Heart left ventricle (tissue), 16 donors: ENCODE measurements at regions not wholly inside any gene's neighbourhood (a gene's known extent, or its start where the extent isn't known, plus 50 kb on each side); places are given as distances from the start of the nearest gene placed in this dataset.

Experiments
- ATAC-seq, 4 donors: fragments of 200-7000 bp; cut with Tn5 transposase; one replicate each; pipeline ENCODE4 v1.9.1; 2020 to 2022; ENCODE audit warnings: moderate library complexity in 4 of 4, mild to moderate bottlenecking in 3 of 4, moderate number of reproducible peaks in 1 of 4
- DNase-seq, 5 donors: peaks; one replicate each; pipeline ENCODE4 v3.0.0-alpha.2; 2020
- H3K27ac ChIP-seq, 12 donors: fragments of 200-600 bp; sonication (generic) in 4 of 12; one replicate each; pipeline versions ENCODE4 v1.5.0 to v1.8.0; 2016 to 2022; ENCODE audit warnings: mild to moderate bottlenecking in 2 of 12
- H3K27me3 ChIP-seq, 9 donors: fragments of 200-600 bp; sonication (generic) in 2 of 9; one replicate each; pipeline versions ENCODE4 v1.5.1 to v1.8.0; 2016 to 2022; ENCODE audit warnings: mild to moderate bottlenecking in 3 of 9
- H3K36me3 ChIP-seq, 9 donors: fragments of 200-600 bp; sonication (generic) in 2 of 9; one replicate each; pipeline versions ENCODE4 v1.5.0 to v1.8.0; 2018 to 2022; ENCODE audit warnings: mild to moderate bottlenecking in 2 of 9
- H3K4me1 ChIP-seq, 12 donors: fragments of 200-600 bp; sonication (generic) in 4 of 12; one replicate each; pipeline versions ENCODE4 v1.5.0 to v1.8.0; 2016 to 2022; ENCODE audit warnings: mild to moderate bottlenecking in 3 of 12
- H3K4me3 ChIP-seq, 12 donors: fragments of 200-600 bp; sonication (generic) in 4 of 12; one replicate each; pipeline versions ENCODE4 v1.5.0 to v1.8.0; 2017 to 2022; ENCODE audit warnings: mild to moderate bottlenecking in 9 of 12, moderate library complexity in 4 of 12
- H3K9me3 ChIP-seq, 12 donors: fragments of 200-600 bp; sonication (generic) in 4 of 12; one replicate each; pipeline versions ENCODE4 v1.5.0 to v1.8.0; 2016 to 2022; ENCODE audit warnings: mild to moderate bottlenecking in 1 of 12
- POLR2A ChIP-seq, 2 donors: fragments of 450-650 bp; IDR thresholded peaks; one replicate each; pipeline ENCODE4 v1.6.1; 2017; ENCODE audit warnings: antibody characterized with exemption in 2 of 2, mild to moderate bottlenecking in 2 of 2, moderate library complexity in 2 of 2
- WGBS, 4 donors: extraction: QIAGEN DNeasy Blood & Tissue Kit in 2 of 4; methylation state at CpG; one replicate each; pipeline versions ENCODE4 v1.1.5 to v1.1.7; 2013 to 2018; 5-methylcytosine and 5-hydroxymethylcytosine counted together
- intact Hi-C, 10 donors: fragments of 100-400 bp; cut with DNase I; formaldehyde crosslinking; loops; one replicate each; pipeline versions ENCODE4 v1.11.1 to v1.14.2; 2022
- TF ChIP-seq, protein P1 (sequence below), 12 donors: fragments of 200-600 bp; sonication (generic) in 4 of 12; IDR thresholded peaks; one replicate each; pipeline versions ENCODE4 v1.5.0 to v1.8.0; 2018 to 2022; ENCODE audit warnings: antibody characterized with exemption in 12 of 12, mild to moderate bottlenecking in 5 of 12
- donor health status: ischemic (EF 13 %, LVEDD 7.1; RV severe dilation, severe dysfunction).
- donor health status: healthy with polysubstance abuse.
- donor health status: DM: no; HTN: yes; CAD: no.
- donor health status: DM: no; HTN: no; CAD: no.
- donor health status: ischemic (EF 25% LVEDD 6.9; RV normal size, moderate dysfunction).
- donor health status: ischemic (EF 25% LVEDD 5.7; RV mildly dilated, moderate dysfunction).
- donor health status: healthy.
- donor health status: DM: yes; HTN: yes; CAD: no.
- donor health status: ischemic (EF 35%, LVEDD 5.7; RV mildly dilated, moderate dysfunction).
- donor health status: nonischemic (EF 11% LVEDD 7.7; RV severe dilation, severe dysfunction).
- donor health status: DM: yes; HTN: yes; CAD: no.
- donor health status: PGD.
- donor health status: ischemic (EF 29% LVEDD 5.4; RV normal size, mild dysfunction).
- donor health status: nonischemic (EF 23%, LVEDD 6.1; RV moderate dilation, normal function).

GRCh38 chr12:24080465-24080864 is 131.0 kb upstream of the SOX5 start:
- no peak for TF ChIP-seq POLR2A (IDR thresholded peaks at IDR 0.05)
- DNase-seq (no peak), ATAC-seq (no peak)
- intact Hi-C loops, result no loop called here
- Histone ChIP-seq H3K9me3 (no peaks in the 10 kb centered on the region), H3K4me3 (no peak overlapping the region), H3K27ac (no peak overlapping the region), H3K36me3 (no peaks in the 10 kb centered on the region), H3K4me1 (no peaks in the 10 kb centered on the region), H3K27me3 (no peaks in the 10 kb centered on the region)

- Histone ChIP-seq H3K4me1 (no peaks in the 10 kb centered on the region), H3K27ac (no peak overlapping the region), H3K4me3 (no peak overlapping the region), H3K9me3 (no peaks in the 10 kb centered on the region), H3K36me3 (no peaks in the 10 kb centered on the region), H3K27me3 (no peaks in the 10 kb centered on the region)
- 70 to 96% (median 93%) methylated on average over 2 of the region's 2 CpGs for WGBS, 4 donors
- intact Hi-C loops, result no loop called here
- TF ChIP-seq, protein P1, sequence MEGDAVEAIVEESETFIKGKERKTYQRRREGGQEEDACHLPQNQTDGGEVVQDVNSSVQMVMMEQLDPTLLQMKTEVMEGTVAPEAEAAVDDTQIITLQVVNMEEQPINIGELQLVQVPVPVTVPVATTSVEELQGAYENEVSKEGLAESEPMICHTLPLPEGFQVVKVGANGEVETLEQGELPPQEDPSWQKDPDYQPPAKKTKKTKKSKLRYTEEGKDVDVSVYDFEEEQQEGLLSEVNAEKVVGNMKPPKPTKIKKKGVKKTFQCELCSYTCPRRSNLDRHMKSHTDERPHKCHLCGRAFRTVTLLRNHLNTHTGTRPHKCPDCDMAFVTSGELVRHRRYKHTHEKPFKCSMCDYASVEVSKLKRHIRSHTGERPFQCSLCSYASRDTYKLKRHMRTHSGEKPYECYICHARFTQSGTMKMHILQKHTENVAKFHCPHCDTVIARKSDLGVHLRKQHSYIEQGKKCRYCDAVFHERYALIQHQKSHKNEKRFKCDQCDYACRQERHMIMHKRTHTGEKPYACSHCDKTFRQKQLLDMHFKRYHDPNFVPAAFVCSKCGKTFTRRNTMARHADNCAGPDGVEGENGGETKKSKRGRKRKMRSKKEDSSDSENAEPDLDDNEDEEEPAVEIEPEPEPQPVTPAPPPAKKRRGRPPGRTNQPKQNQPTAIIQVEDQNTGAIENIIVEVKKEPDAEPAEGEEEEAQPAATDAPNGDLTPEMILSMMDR (IDR thresholded peaks at IDR 0.05), result no peak
- TF ChIP-seq POLR2A (IDR thresholded peaks at IDR 0.05), result no peak
- DNase-seq (no peak), ATAC-seq (no peak)
Observed at GRCh38 chr12:24079083-24079482, 129.6 kb upstream of the SOX5 start.

DNA sequence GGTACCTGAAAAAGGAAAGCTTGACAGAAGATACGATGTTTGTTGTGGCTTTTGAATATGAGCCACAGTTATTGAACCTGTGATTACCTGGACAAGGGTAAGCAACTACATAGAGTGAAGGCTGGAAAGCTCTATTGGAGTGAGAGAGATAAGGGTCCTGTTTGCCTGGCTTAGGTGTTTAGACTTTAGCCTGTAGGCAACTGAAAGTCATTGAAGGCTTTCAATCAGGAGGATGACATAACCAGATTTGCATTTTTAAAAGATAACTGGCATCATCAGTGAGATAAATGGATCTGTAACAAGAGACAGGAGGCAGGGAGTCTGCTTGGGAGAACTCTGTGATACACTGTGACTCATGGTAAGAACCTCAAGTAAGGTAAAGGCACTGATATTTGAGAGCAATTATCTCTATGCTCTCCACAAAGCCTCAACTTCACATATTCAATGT is 128.9 kb upstream of the SOX5 start:
- TF ChIP-seq, protein P1 (IDR thresholded peaks at IDR 0.05), result no peak
- no peak for TF ChIP-seq POLR2A (IDR thresholded peaks at IDR 0.05)
- ATAC-seq (no peak), DNase-seq (no peak)
- WGBS, 4 donors, result 43 to 96% (median 92%) methylated on average over 1 of the region's 1 CpG
- no peaks in the 10 kb centered on the region for H3K9me3 ChIP-seq
- no peak overlapping the region for H3K27ac ChIP-seq
- no peaks in the 10 kb centered on the region for H3K36me3 ChIP-seq
- no peaks in the 10 kb centered on the region for H3K4me1 ChIP-seq
- intact Hi-C loops, result no loop called here
- no peak overlapping the region for H3K4me3 ChIP-seq
- H3K27me3 ChIP-seq, result no peaks in the 10 kb centered on the region

- ATAC-seq, result no peak
- Histone ChIP-seq H3K9me3 (no peaks in the 10 kb centered on the region), H3K27ac (no peak overlapping the region), H3K4me1 (no peaks in the 10 kb centered on the region), H3K27me3 (no peaks in the 10 kb centered on the region), H3K36me3 (no peaks in the 10 kb centered on the region), H3K4me3 (no peak overlapping the region)
- 81 to 92% (median 84%) methylated on average over 5 of the region's 5 CpGs for WGBS, 4 donors
- TF ChIP-seq, protein P1 (IDR thresholded peaks at IDR 0.05), result no peak
- no peak for TF ChIP-seq POLR2A (IDR thresholded peaks at IDR 0.05)
- DNase-seq, result no peak
- intact Hi-C loops, result no loop called here
Observed at GRCh38 chr12:24077161-24077560, 127.7 kb upstream of the SOX5 start.

- TF ChIP-seq, protein P1 (IDR thresholded peaks at IDR 0.05), result no peak
- no peak for TF ChIP-seq POLR2A (IDR thresholded peaks at IDR 0.05)
- 89 to 96% (median 92%) methylated on average over 1 of the region's 1 CpG for WGBS, 4 donors
- no peaks in the 10 kb centered on the region for H3K27me3 ChIP-seq
- H3K9me3 ChIP-seq, result no peaks in the 10 kb centered on the region
- no peaks in the 10 kb centered on the region for H3K36me3 ChIP-seq
- DNase-seq (no peak), ATAC-seq (no peak)
- intact Hi-C loops, result no loop called here
- H3K27ac ChIP-seq, result no peak overlapping the region
- H3K4me1 ChIP-seq, result no peaks in the 10 kb centered on the region
- H3K4me3 ChIP-seq, result no peak overlapping the region
Observed at GRCh38 chr12:24075650-24076049, 126.2 kb upstream of the SOX5 start.
